Activated T-cell treated with anti-CD3 and anti-CD28 coated beads, Interleukin-2, amount 50 U/mL, for 24 hours (primary cell): ENCODE measurements at regions not wholly inside any gene's neighbourhood (a gene's known extent, or its start where the extent isn't known, plus 50 kb on each side); places are given as distances from the start of the nearest gene placed in this dataset.

Experiments
- DNase-seq: peaks from one replicate; pipeline ENCODE4 v3.0.0-alpha.2; 2020
- H3K27ac Mint-ChIP-seq: 2 replicates; pipeline ENCODE4 v1.8.0; 2020; ENCODE audit warnings: mild to moderate bottlenecking, mixed read lengths
- H3K27me3 Mint-ChIP-seq: 2 replicates; pipeline ENCODE4 v1.8.0; 2020; ENCODE audit warnings: mixed read lengths
- H3K36me3 Mint-ChIP-seq: 2 replicates; pipeline ENCODE4 v1.8.0; 2020; ENCODE audit warnings: low read depth, mixed read lengths
- H3K4me1 Mint-ChIP-seq: 2 replicates; pipeline ENCODE4 v1.8.0; 2020; ENCODE audit warnings: low read depth, mixed read lengths
- H3K4me3 Mint-ChIP-seq: 2 replicates; pipeline ENCODE4 v1.8.0; 2020; ENCODE audit warnings: mild to moderate bottlenecking, moderate library complexity, mixed read lengths
- H3K9me3 Mint-ChIP-seq: 2 replicates; pipeline ENCODE4 v1.8.0; 2020; ENCODE audit warnings: mixed read lengths

GRCh38 chr2:217709478-217710210 is 293.2 kb downstream of the TNS1 start:
- Mint-ChIP-seq H3K36me3 (no peaks in the 10 kb centered on the region), H3K27ac (no peak overlapping the region), H3K27me3 (peaks cover 10% of the 10 kb centered on the region), H3K9me3 (no peaks in the 10 kb centered on the region), H3K4me1 (peaks cover 5% of the 10 kb centered on the region), H3K4me3 (no peak overlapping the region)
- DNase-seq, result no peak

- no peaks in the 10 kb centered on the region for H3K36me3 Mint-ChIP-seq
- no peaks in the 10 kb centered on the region for H3K9me3 Mint-ChIP-seq
- no peak overlapping the region for H3K4me3 Mint-ChIP-seq
- H3K27ac Mint-ChIP-seq, result no peak overlapping the region
- H3K4me1 Mint-ChIP-seq, result no peaks in the 10 kb centered on the region
- no peak for DNase-seq
- peaks cover 3% of the 10 kb centered on the region for H3K27me3 Mint-ChIP-seq
These were observed 295.6 kb downstream of the TNS1 start for GRCh38 chr2:217707131-217707611.

- no peak for DNase-seq
- H3K27ac Mint-ChIP-seq, result no peak overlapping the region
- H3K4me1 Mint-ChIP-seq, result no peaks in the 10 kb centered on the region
- peaks cover 3% of the 10 kb centered on the region for H3K27me3 Mint-ChIP-seq
- no peaks in the 10 kb centered on the region for H3K9me3 Mint-ChIP-seq
- no peak overlapping the region for H3K4me3 Mint-ChIP-seq
- H3K36me3 Mint-ChIP-seq, result no peaks in the 10 kb centered on the region
These were observed 296.3 kb downstream of the TNS1 start for GRCh38 chr2:217706513-217706912.

- Mint-ChIP-seq H3K4me3 (no peak overlapping the region), H3K27me3 (peaks cover 3% of the 10 kb centered on the region), H3K36me3 (no peaks in the 10 kb centered on the region), H3K9me3 (no peaks in the 10 kb centered on the region), H3K4me1 (no peaks in the 10 kb centered on the region), H3K27ac (no peak overlapping the region)
- DNase-seq, result no peak
These were observed 296.7 kb downstream of the TNS1 start for GRCh38 chr2:217706095-217706494.

- Mint-ChIP-seq H3K36me3 (no peaks in the 10 kb centered on the region), H3K27ac (no peak overlapping the region), H3K4me1 (no peaks in the 10 kb centered on the region), H3K9me3 (no peaks in the 10 kb centered on the region), H3K4me3 (no peak overlapping the region), H3K27me3 (peaks cover 3% of the 10 kb centered on the region)
- no peak for DNase-seq
These were observed 297.3 kb downstream of the TNS1 start for GRCh38 chr2:217705461-217705860.

GRCh38 chr2:217703999-217704398 is 298.8 kb downstream of the TNS1 start:
- Mint-ChIP-seq H3K27me3 (peaks cover 3% of the 10 kb centered on the region), H3K9me3 (no peaks in the 10 kb centered on the region), H3K4me3 (no peak overlapping the region), H3K4me1 (no peaks in the 10 kb centered on the region), H3K27ac (no peak overlapping the region), H3K36me3 (no peaks in the 10 kb centered on the region)
- no peak for DNase-seq

- no peaks in the 10 kb centered on the region for H3K9me3 Mint-ChIP-seq
- no peak for DNase-seq
- H3K36me3 Mint-ChIP-seq, result no peaks in the 10 kb centered on the region
- no peaks in the 10 kb centered on the region for H3K4me1 Mint-ChIP-seq
- H3K27ac Mint-ChIP-seq, result no peak overlapping the region
- H3K27me3 Mint-ChIP-seq, result peaks cover 3% of the 10 kb centered on the region
- H3K4me3 Mint-ChIP-seq, result no peak overlapping the region
These were observed 299.7 kb downstream of the TNS1 start for GRCh38 chr2:217703102-217703501.

GRCh38 chr2:217701622-217702021 is 301.2 kb downstream of the TNS1 start:
- Mint-ChIP-seq H3K27ac (no peak overlapping the region), H3K36me3 (no peaks in the 10 kb centered on the region), H3K27me3 (peaks cover 3% of the 10 kb centered on the region), H3K4me3 (no peak overlapping the region), H3K9me3 (no peaks in the 10 kb centered on the region), H3K4me1 (no peaks in the 10 kb centered on the region)
- DNase-seq, result no peak

GRCh38 chr2:217698691-217699090 is 304.1 kb downstream of the TNS1 start:
- no peak for DNase-seq
- Mint-ChIP-seq H3K36me3 (no peaks in the 10 kb centered on the region), H3K27ac (no peak overlapping the region), H3K4me1 (peaks cover 8% of the 10 kb centered on the region), H3K4me3 (no peak overlapping the region), H3K9me3 (no peaks in the 10 kb centered on the region), H3K27me3 (no peaks in the 10 kb centered on the region)

- H3K9me3 Mint-ChIP-seq, result no peaks in the 10 kb centered on the region
- no peaks in the 10 kb centered on the region for H3K27me3 Mint-ChIP-seq
- no peak overlapping the region for H3K4me3 Mint-ChIP-seq
- peaks cover 8% of the 10 kb centered on the region for H3K4me1 Mint-ChIP-seq
- no peak for DNase-seq
- no peak overlapping the region for H3K27ac Mint-ChIP-seq
- H3K36me3 Mint-ChIP-seq, result no peaks in the 10 kb centered on the region
These were observed 307.7 kb downstream of the TNS1 start for GRCh38 chr2:217695033-217695520.

- H3K36me3 Mint-ChIP-seq, result no peaks in the 10 kb centered on the region
- no peaks in the 10 kb centered on the region for H3K27me3 Mint-ChIP-seq
- H3K4me1 Mint-ChIP-seq, result peaks cover 8% of the 10 kb centered on the region
- no peak for DNase-seq
- H3K27ac Mint-ChIP-seq, result no peak overlapping the region
- H3K9me3 Mint-ChIP-seq, result no peaks in the 10 kb centered on the region
- H3K4me3 Mint-ChIP-seq, result no peak overlapping the region
These were observed 308.5 kb downstream of the TNS1 start for GRCh38 chr2:217694291-217694690.

GRCh38 chr2:217693363-217693762 is 309.4 kb downstream of the TNS1 start:
- no peaks in the 10 kb centered on the region for H3K36me3 Mint-ChIP-seq
- DNase-seq, result no peak
- H3K9me3 Mint-ChIP-seq, result no peaks in the 10 kb centered on the region

GRCh38 chr2:217691920-217692666 is 310.7 kb downstream of the TNS1 start:
- Mint-ChIP-seq H3K27me3 (no peaks in the 10 kb centered on the region), H3K27ac (no peak overlapping the region), H3K4me1 (peaks cover 8% of the 10 kb centered on the region), H3K4me3 (no peak overlapping the region), H3K9me3 (no peaks in the 10 kb centered on the region), H3K36me3 (no peaks in the 10 kb centered on the region)
- no peak for DNase-seq

More at GRCh38 chr2:217693363-217693762, 309.4 kb downstream of the TNS1 start:
- Mint-ChIP-seq H3K4me1 (peaks cover 8% of the 10 kb centered on the region), H3K27ac (no peak overlapping the region), H3K27me3 (no peaks in the 10 kb centered on the region), H3K4me3 (no peak overlapping the region)

- DNase-seq, result no peak
- Mint-ChIP-seq H3K4me3 (no peak overlapping the region), H3K36me3 (no peaks in the 10 kb centered on the region), H3K27me3 (no peaks in the 10 kb centered on the region), H3K4me1 (peaks cover 8% of the 10 kb centered on the region), H3K9me3 (no peaks in the 10 kb centered on the region), H3K27ac (no peak overlapping the region)
These were observed 311.3 kb downstream of the TNS1 start for GRCh38 chr2:217691516-217691915.

- H3K27me3 Mint-ChIP-seq, result no peaks in the 10 kb centered on the region
- no peak for DNase-seq
- no peak overlapping the region for H3K27ac Mint-ChIP-seq
- H3K9me3 Mint-ChIP-seq, result no peaks in the 10 kb centered on the region
- H3K4me1 Mint-ChIP-seq, result no peaks in the 10 kb centered on the region
- no peaks in the 10 kb centered on the region for H3K36me3 Mint-ChIP-seq
- no peak overlapping the region for H3K4me3 Mint-ChIP-seq
These were observed 313.7 kb downstream of the TNS1 start for GRCh38 chr2:217689053-217689452.
